Stimulated activated CD8-positive, alpha-beta memory T cell treated with anti-CD3 and anti-CD28 coated beads, Interleukin-12 subunit alpha, Interleukin-12 subunit beta, amount 100 ng/mL, for 4 hours (primary cell): ENCODE measurements at regions not wholly inside any gene's neighbourhood (a gene's known extent, or its start where the extent isn't known, plus 50 kb on each side); places are given as distances from the start of the nearest gene placed in this dataset.
"Not testable (repeated sequence)": the region's sequence is repeated elsewhere in the genome, so short reads cannot be mapped to it uniquely, and the experiment has no call there.

Source experiments
- DNase-seq: peaks from one replicate; pipeline ENCODE4 v3.0.0-alpha.2; 2020; ENCODE audit warnings: low read depth

- DNase-seq = no peak
Measured at GRCh38 chr14:105600939-105601359, 74.6 kb downstream of the TMEM121 start.

GRCh38 chr14:105601360-105602242 is 75.2 kb downstream of the TMEM121 start:
- DNase-seq = no peak

- DNase-seq = no peak
Measured at GRCh38 chr14:105602243-105602750, 75.9 kb downstream of the TMEM121 start.

GRCh38 chr14:105602799-105603793 is 76.7 kb downstream of the TMEM121 start:
- DNase-seq = no peak

GRCh38 chr14:105604531-105605463 is 78.4 kb downstream of the TMEM121 start:
- DNase-seq = not testable (repeated sequence)

- DNase-seq = no peak
Measured at GRCh38 chr14:105605464-105606304, 79.3 kb downstream of the TMEM121 start.

GRCh38 chr14:105606305-105606975 is 80.1 kb downstream of the TMEM121 start:
- not testable (repeated sequence) for DNase-seq

- DNase-seq = not testable (repeated sequence)
Measured at GRCh38 chr14:105607025-105607424, 80.6 kb downstream of the TMEM121 start.

GRCh38 chr14:105614987-105615386 is 88.6 kb downstream of the TMEM121 start:
- not testable (repeated sequence) for DNase-seq

- DNase-seq = not testable (repeated sequence)
Measured at GRCh38 chr14:105615986-105616801, 89.8 kb downstream of the TMEM121 start.

- DNase-seq = no peak
Measured at GRCh38 chr14:105616802-105617192, 90.4 kb downstream of the TMEM121 start.

GRCh38 chr14:105617201-105617777 is 90.9 kb downstream of the TMEM121 start:
- no peak for DNase-seq

- DNase-seq = not testable (repeated sequence)
Measured at GRCh38 chr14:105617805-105618204, 91.4 kb downstream of the TMEM121 start.

GRCh38 chr14:105619324-105619723 is 92.9 kb downstream of the TMEM121 start:
- DNase-seq = not testable (repeated sequence)

- DNase-seq = not testable (repeated sequence)
Measured at GRCh38 chr14:105620178-105620864, 93.9 kb downstream of the TMEM121 start.

- DNase-seq = not testable (repeated sequence)
Measured at GRCh38 chr14:105620865-105621471, 94.6 kb downstream of the TMEM121 start.
